Prostate gland (tissue), 2 donors: ENCODE measurements at regions not wholly inside any gene's neighbourhood (a gene's known extent, or its start where the extent isn't known, plus 50 kb on each side); places are given as distances from the start of the nearest gene placed in this dataset.

ENCODE experiments used
- DNase-seq: peaks from one replicate; pipeline ENCODE4 v3.0.0-alpha.2; 2019; ENCODE audit warnings: low spot score
- H3K27ac ChIP-seq, 2 donors: fragments of 200-600 bp; sonication (generic); 2 replicates each; pipeline ENCODE4 v1.5.1; 2017 to 2019
- H3K27me3 ChIP-seq: fragments of 200-600 bp; sonication (generic); replicated peaks from 2 replicates; pipeline ENCODE4 v1.5.1; 2019; ENCODE audit not compliant: insufficient read depth
- H3K36me3 ChIP-seq, 2 donors: fragments of 200-600 bp; sonication (generic); 1 replicate in 1 of 2; 2 replicates in 1 of 2; pipeline versions ENCODE4 v1.5.1 to v1.8.1; 2017 to 2019
- H3K4me1 ChIP-seq: fragments of 200-600 bp; sonication (generic); replicated peaks from 2 replicates; pipeline ENCODE4 v1.5.1; 2019
- H3K4me3 ChIP-seq, 2 donors: fragments of 200-600 bp; sonication (generic); 2 replicates each; pipeline ENCODE4 v1.5.1; 2017 to 2019
- H3K9me3 ChIP-seq: fragments of 200-600 bp; sonication (generic); 2 replicates; pipeline ENCODE4 v1.5.1; 2017
- CTCF ChIP-seq, 4 experiments: fragments of 200-600 bp in 2 of 4; fragments of 450-650 bp in 2 of 4; sonication (generic) in 2 of 4; IDR thresholded peaks; 1 replicate in 3 of 4; 2 replicates in 1 of 4; pipeline ENCODE4 v1.5.1; 2016 to 2019; ENCODE audit warnings: antibody characterized with exemption in 4 of 4, mild to moderate bottlenecking in 2 of 4, moderate library complexity in 2 of 4
- POLR2A ChIP-seq: fragments of 450-650 bp; IDR thresholded peaks from one replicate; pipeline ENCODE4 v1.6.1; 2016; ENCODE audit warnings: antibody characterized with exemption, mild to moderate bottlenecking
- POLR2AphosphoS5 ChIP-seq: sonication (generic); formaldehyde crosslinking; IDR thresholded peaks from one replicate; pipeline ENCODE4 v1.6.1; 2017; ENCODE audit warnings: antibody characterized with exemption
- WGBS: methylation state at CpG from one replicate; pipeline ENCODE4 v1.1.5; 2018; 5-methylcytosine and 5-hydroxymethylcytosine counted together
- intact Hi-C: fragments of 100-400 bp; cut with DNase I; formaldehyde crosslinking; loops from one replicate; pipeline ENCODE4 v1.14.2; 2022

DNA sequence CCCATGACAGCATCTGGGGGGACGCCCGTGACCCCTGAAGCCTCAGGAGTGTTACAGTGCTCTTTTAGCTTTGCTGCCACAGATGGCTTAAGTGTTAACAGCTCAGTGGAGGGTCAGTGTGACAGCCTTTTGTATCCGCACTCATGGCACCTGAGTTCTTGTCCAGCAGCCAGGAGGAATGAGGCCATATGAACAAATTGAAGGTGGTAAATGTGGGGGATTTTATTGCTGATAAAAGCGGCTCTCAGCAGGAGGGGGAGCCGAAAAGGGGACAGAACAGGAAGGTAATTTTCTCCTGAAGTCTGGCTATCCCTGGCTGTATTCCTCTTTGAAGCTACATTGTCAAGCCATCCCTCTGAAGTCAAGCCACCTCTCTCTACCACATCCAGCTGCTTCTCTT lies 441.0 kb downstream of the RAPGEF2 start:
- TF ChIP-seq CTCF (IDR thresholded peaks at IDR 0.05) (no peak), POLR2AphosphoS5 (no peak), POLR2A (no peak)
- no peak for DNase-seq
- Histone ChIP-seq H3K27ac (no peak overlapping the region), H3K9me3 (no peaks in the 10 kb centered on the region), H3K36me3 (no peaks in the 10 kb centered on the region), H3K4me3 (no peak overlapping the region), H3K27me3 (no peaks in the 10 kb centered on the region), H3K4me1 (no peaks in the 10 kb centered on the region)
- 58% methylated on average over 5 of the region's 5 CpGs for WGBS
- intact Hi-C loops = no loop called here

DNA sequence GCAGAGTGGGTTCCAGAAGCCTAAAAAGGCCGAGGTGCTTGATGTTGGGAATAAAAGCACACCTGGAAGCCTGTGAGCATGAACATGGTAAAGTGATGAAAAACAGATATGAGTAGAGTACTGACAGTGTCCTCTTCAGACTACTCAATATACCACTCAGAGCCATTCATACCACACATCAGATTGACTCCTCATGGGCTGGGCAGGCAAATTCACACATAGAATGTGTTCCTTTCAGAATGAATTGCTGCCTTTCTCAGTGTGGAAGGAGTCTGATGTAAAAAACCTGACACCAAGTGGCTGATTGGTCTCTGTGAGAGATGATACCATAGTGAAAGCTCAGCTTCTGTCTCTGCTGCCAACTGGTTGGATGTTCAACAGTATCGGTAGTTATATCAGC lies 442.7 kb downstream of the RAPGEF2 start:
- H3K9me3 ChIP-seq = no peaks in the 10 kb centered on the region
- H3K27me3 ChIP-seq = no peaks in the 10 kb centered on the region
- TF ChIP-seq POLR2A (no peak), CTCF (IDR thresholded peaks at IDR 0.05) (no peak), POLR2AphosphoS5 (no peak)
- no peaks in the 10 kb centered on the region for H3K36me3 ChIP-seq
- DNase-seq = no peak
- WGBS = 97% methylated on average over 2 of the region's 2 CpGs
- no peak overlapping the region for H3K27ac ChIP-seq
- intact Hi-C loops = no loop called here
- H3K4me3 ChIP-seq = no peak overlapping the region
- H3K4me1 ChIP-seq = no peaks in the 10 kb centered on the region

- no peak for DNase-seq
- intact Hi-C loops = no loop called here
- Histone ChIP-seq H3K27ac (no peak overlapping the region), H3K4me1 (no peaks in the 10 kb centered on the region), H3K9me3 (no peaks in the 10 kb centered on the region), H3K4me3 (no peak overlapping the region), H3K36me3 (no peaks in the 10 kb centered on the region), H3K27me3 (no peaks in the 10 kb centered on the region)
- TF ChIP-seq POLR2A = no peak
- no peak for TF ChIP-seq CTCF (IDR thresholded peaks at IDR 0.05)
- TF ChIP-seq POLR2AphosphoS5 = no peak
- WGBS = 80% methylated on average over 1 of the region's 1 CpG
Observed at GRCh38 chr4:159547645-159548308, 444.9 kb downstream of the RAPGEF2 start.

- Histone ChIP-seq H3K9me3 (no peaks in the 10 kb centered on the region), H3K27me3 (no peaks in the 10 kb centered on the region), H3K4me1 (no peaks in the 10 kb centered on the region), H3K27ac (no peak overlapping the region), H3K4me3 (no peak overlapping the region), H3K36me3 (no peaks in the 10 kb centered on the region)
- WGBS = 86% methylated on average over 2 of the region's 2 CpGs
- intact Hi-C loops = no loop called here
- no peak for DNase-seq
- TF ChIP-seq POLR2A = no peak
- no peak for TF ChIP-seq POLR2AphosphoS5
- TF ChIP-seq CTCF (IDR thresholded peaks at IDR 0.05) = no peak
Observed at GRCh38 chr4:159549098-159549518, 446.2 kb downstream of the RAPGEF2 start.

- Histone ChIP-seq H3K27me3 (no peaks in the 10 kb centered on the region), H3K4me3 (no peak overlapping the region), H3K9me3 (no peaks in the 10 kb centered on the region), H3K27ac (no peak overlapping the region), H3K36me3 (no peaks in the 10 kb centered on the region), H3K4me1 (no peaks in the 10 kb centered on the region)
- WGBS = 64% methylated on average over 1 of the region's 1 CpG
- intact Hi-C loops = no loop called here
- DNase-seq = no peak
- TF ChIP-seq POLR2A (no peak), POLR2AphosphoS5 (no peak), CTCF (IDR thresholded peaks at IDR 0.05) (no peak)
Observed at GRCh38 chr4:159551281-159551680, 448.4 kb downstream of the RAPGEF2 start.
